Pancreas (tissue), 10 donors: ENCODE measurements at regions not wholly inside any gene's neighbourhood (a gene's known extent, or its start where the extent isn't known, plus 50 kb on each side); places are given as distances from the start of the nearest gene placed in this dataset.
A peak's percentile ranks its signal among the peaks of the same experiment; 100 is the strongest.

Experiments used
- ATAC-seq, 4 donors: fragments of 200-7000 bp; cut with Tn5 transposase; one replicate each; pipeline versions ENCODE4 v1.8.0 to v1.9.1; 2020; ENCODE audit warnings: mild to moderate bottlenecking in 4 of 4, moderate library complexity in 4 of 4
- DNase-seq, 6 donors: peaks; one replicate each; pipeline ENCODE4 v3.0.0-alpha.2; 2020
- FAIRE-seq: peaks from 2 replicates; lab custom pipeline; 2012; peaks lifted over from hg19 to GRCh38; lab: Jason Lieb, UNC
- H3K27ac ChIP-seq, 4 donors: fragments of 200-600 bp; sonication (generic); 1 replicate in 3 of 4; 2 replicates in 1 of 4; pipeline versions ENCODE4 v1.5.0 to v1.8.0; 2020
- H3K27me3 ChIP-seq, 4 donors: fragments of 200-600 bp; one replicate each; pipeline ENCODE4 v1.8.0; 2021
- H3K36me3 ChIP-seq, 3 donors: fragments of 200-600 bp; sonication (generic) in 1 of 3; one replicate each; pipeline versions ENCODE4 v1.5.0 to v1.8.0; 2020 to 2021
- H3K4me1 ChIP-seq, 3 donors: fragments of 200-600 bp; one replicate each; pipeline ENCODE4 v1.8.0; 2021
- H3K4me3 ChIP-seq, 4 donors: fragments of 200-600 bp; sonication (generic) in 2 of 4; one replicate each; pipeline versions ENCODE4 v1.5.0 to v1.8.0; 2020 to 2021
- H3K9me3 ChIP-seq, 4 donors: fragments of 200-600 bp; one replicate each; pipeline ENCODE4 v1.8.0; 2021
- WGBS, 2 donors: extraction: QIAGEN DNeasy Blood & Tissue Kit; methylation state at CpG; one replicate each; pipeline ENCODE4 v1.1.7; 2013; 5-methylcytosine and 5-hydroxymethylcytosine counted together
- intact Hi-C, 3 donors: fragments of 100-400 bp; cut with DNase I; formaldehyde crosslinking; loops; one replicate each; pipeline versions ENCODE4 v1.11.1 to v1.14.2; 2022
- TF ChIP-seq, protein P1 (sequence below), 4 donors: fragments of 200-600 bp; sonication (generic) in 3 of 4; IDR thresholded peaks; one replicate each; pipeline versions ENCODE4 v1.5.0 to v1.8.0; 2021; ENCODE audit warnings: antibody characterized with exemption in 4 of 4
- donor health status: healthy with polysubstance abuse.
- donor health status: DM: no; HTN: no; CAD: no; lungs with moderate emphysema.
- donor health status: DM: no; HTN: no; CAD: no.
- donor health status: control.
- donor health status: control.
- donor health status: Bipolar disorder and iron deficiency.
- donor health status: DM: yes; HTN: yes; CAD: no.
- donor health status: DM: no; HTN: no; CAD: no.
- donor health status: DM: no; HTN: no; CAD: no.
- donor health status: DM: yes; HTN: yes; CAD: no.

DNA sequence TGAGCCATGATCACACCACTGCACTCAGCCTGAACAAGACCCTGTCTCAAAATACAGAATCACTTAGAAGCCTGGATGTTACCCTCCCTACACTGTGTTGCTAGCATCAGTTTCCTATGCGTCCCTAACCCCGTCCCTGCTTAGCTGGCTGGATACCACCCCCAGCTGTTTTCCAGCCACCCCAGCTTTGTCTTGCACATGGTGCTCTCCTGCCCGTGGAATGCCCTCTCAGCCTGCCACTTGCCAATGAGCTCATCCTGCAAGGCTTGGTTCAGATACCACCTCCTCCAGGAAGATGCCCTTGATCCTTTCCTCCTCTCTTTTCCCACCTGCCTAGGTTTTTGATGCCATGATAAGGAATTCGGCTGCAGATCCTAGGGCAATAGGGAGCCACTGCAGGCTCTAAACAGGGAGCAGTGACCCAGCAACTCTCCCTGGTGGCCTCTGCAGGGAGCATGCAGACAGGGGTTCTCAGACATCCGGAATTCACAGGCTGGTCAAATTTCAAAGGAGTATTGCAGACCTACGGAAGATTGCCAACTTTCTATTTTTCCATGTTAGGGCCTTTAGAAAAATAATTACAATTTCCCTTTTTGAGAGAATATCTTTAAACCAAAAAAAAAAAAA lies 52.7 kb upstream of the WNT7B start:
- no peaks in the 10 kb centered on the region for H3K36me3 ChIP-seq
- FAIRE-seq = no peak
- H3K27me3 ChIP-seq = no peaks in the 10 kb centered on the region

DNA sequence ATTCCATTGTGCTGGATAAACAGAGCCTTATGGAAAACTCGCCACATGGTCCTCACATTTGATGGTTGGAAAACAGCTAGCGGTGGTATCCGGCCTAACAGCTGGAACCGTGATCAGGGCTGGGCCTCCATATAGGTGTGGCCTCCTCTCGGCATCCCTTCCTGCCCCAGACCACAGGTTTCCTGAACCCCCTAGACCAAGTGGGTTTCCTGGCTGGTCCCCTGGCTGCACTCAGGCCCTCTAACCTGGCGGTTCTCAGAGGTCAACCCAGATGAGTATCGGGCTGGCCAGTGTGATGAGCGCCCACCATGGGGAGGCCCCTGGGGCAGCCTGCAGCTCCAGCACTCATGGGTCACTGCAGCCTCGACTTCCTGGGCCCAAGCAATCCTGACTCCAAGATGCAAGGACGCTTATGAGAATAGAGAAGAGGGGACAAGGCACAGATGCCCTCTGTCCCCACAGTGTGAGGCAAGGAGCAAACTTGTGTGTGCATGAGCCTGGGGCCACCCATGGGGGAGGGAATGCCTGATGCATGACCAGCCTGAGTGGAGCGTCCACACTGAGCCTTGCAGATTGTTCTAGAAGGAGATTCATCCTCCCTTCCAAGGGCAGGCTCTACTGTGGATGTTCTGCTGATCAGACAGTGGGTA lies 53.4 kb upstream of the WNT7B start:
- H3K36me3 ChIP-seq = no peaks in the 10 kb centered on the region
- no peaks in the 10 kb centered on the region for H3K27me3 ChIP-seq
- H3K4me1 ChIP-seq = peaks cover 7 to 17% (median 8%) of the 10 kb centered on the region in 3 donors
- H3K27ac ChIP-seq = no peak overlapping the region
- FAIRE-seq (no peak), ATAC-seq (no peak), DNase-seq (peak in 4 of 6 donors; percentile 14 to 44 (median 30))
- intact Hi-C loops = no loop called here
- H3K4me3 ChIP-seq = no peak overlapping the region
- 74 to 82% methylated on average over 11 of the region's 11 CpGs for WGBS, 2 donors
- TF ChIP-seq, protein P1, sequence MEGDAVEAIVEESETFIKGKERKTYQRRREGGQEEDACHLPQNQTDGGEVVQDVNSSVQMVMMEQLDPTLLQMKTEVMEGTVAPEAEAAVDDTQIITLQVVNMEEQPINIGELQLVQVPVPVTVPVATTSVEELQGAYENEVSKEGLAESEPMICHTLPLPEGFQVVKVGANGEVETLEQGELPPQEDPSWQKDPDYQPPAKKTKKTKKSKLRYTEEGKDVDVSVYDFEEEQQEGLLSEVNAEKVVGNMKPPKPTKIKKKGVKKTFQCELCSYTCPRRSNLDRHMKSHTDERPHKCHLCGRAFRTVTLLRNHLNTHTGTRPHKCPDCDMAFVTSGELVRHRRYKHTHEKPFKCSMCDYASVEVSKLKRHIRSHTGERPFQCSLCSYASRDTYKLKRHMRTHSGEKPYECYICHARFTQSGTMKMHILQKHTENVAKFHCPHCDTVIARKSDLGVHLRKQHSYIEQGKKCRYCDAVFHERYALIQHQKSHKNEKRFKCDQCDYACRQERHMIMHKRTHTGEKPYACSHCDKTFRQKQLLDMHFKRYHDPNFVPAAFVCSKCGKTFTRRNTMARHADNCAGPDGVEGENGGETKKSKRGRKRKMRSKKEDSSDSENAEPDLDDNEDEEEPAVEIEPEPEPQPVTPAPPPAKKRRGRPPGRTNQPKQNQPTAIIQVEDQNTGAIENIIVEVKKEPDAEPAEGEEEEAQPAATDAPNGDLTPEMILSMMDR (IDR thresholded peaks at IDR 0.05) = no peak
- no peaks in the 10 kb centered on the region for H3K9me3 ChIP-seq

More for the DNA sequence above, 52.7 kb upstream of the WNT7B start:
- DNase-seq = peak in 4 of 6 donors; percentile 8 to 19 (median 14)
- H3K27ac ChIP-seq = no peak overlapping the region
- H3K4me1 ChIP-seq = peaks cover under 1 to 10% (median 8%) of the 10 kb centered on the region in 3 donors
- TF ChIP-seq, protein P1 (IDR thresholded peaks at IDR 0.05) = no peak
- no peaks in the 10 kb centered on the region for H3K9me3 ChIP-seq
- intact Hi-C loops = no loop called here
- WGBS, 2 donors = 83 to 89% methylated on average over 6 of the region's 6 CpGs
- no peak for ATAC-seq
- no peak overlapping the region for H3K4me3 ChIP-seq

DNA sequence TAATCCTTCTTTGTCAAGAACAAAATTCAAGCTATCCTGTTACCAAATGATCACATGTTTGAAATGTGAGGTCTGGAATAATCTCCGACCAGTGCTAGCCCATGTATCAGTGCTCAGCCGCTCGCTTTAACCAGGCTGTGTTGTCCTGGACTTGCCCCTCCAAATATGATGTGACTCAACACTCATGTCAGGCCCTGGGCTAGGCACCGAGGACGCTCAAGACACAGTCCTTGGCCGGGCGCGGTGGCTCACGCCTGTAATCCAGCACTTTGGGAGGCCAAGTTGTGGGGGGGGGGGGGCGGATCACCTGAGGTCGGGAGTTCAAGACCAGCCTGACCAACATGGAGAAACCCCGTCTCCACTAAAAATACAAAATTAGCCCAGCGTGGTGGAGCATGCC lies 54.1 kb upstream of the WNT7B start:
- DNase-seq (peak in 4 of 6 donors; percentile 15 to 35 (median 30)), ATAC-seq (no peak), FAIRE-seq (no peak)
- H3K9me3 ChIP-seq = no peaks in the 10 kb centered on the region
- H3K27ac ChIP-seq = no peak overlapping the region
- no peaks in the 10 kb centered on the region for H3K27me3 ChIP-seq
- H3K36me3 ChIP-seq = no peaks in the 10 kb centered on the region
- TF ChIP-seq, protein P1 (IDR thresholded peaks at IDR 0.05) = no peak
- H3K4me3 ChIP-seq = no peak overlapping the region
- WGBS, 2 donors = 89 to 95% methylated on average over 13 of the region's 13 CpGs
- intact Hi-C loops = no loop called here
- H3K4me1 ChIP-seq = peaks cover 7 to 17% (median 8%) of the 10 kb centered on the region in 3 donors

DNA sequence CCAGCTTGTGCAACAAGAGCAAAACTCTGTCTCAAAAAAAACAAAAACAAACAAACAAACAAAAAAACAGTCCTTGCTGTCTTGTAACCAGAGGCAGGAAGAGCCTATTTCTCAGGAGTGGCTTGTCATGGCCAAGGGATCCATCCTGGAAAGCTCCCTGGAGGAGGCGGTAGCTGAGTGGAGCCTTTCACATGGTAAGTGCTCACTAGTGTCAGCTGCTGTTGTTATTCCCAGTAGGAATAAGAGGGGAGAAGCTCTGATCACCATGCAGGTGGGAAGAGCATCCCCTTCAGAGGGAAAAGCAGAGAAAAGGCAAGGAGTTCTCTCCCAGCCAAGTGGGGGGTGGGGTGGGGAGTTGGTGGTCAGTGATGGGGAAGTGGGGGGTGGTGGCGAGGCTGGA lies 54.6 kb upstream of the WNT7B start:
- no peaks in the 10 kb centered on the region for H3K9me3 ChIP-seq
- H3K4me1 ChIP-seq = peaks cover 7 to 16% (median 9%) of the 10 kb centered on the region in 3 donors
- 94 to 95% methylated on average over 2 of the region's 2 CpGs for WGBS, 2 donors
- no peaks in the 10 kb centered on the region for H3K36me3 ChIP-seq
- H3K27ac ChIP-seq = no peak overlapping the region
- intact Hi-C loops = no loop called here
- no peak overlapping the region for H3K4me3 ChIP-seq
- no peak for FAIRE-seq
- DNase-seq = peak in 1 of 6 donors; percentile 3
- TF ChIP-seq, protein P1 (IDR thresholded peaks at IDR 0.05) = no peak
- ATAC-seq = no peak
- H3K27me3 ChIP-seq = no peaks in the 10 kb centered on the region
